SW480 (cell line): ENCODE measurements at regions not wholly inside any gene's neighbourhood (a gene's known extent, or its start where the extent isn't known, plus 50 kb on each side); places are given as distances from the start of the nearest gene placed in this dataset.

Experiments
- DNase-seq: peaks from one replicate; pipeline ENCODE4 v3.0.0-alpha.2; 2016; ENCODE audit warnings: low spot score

DNA sequence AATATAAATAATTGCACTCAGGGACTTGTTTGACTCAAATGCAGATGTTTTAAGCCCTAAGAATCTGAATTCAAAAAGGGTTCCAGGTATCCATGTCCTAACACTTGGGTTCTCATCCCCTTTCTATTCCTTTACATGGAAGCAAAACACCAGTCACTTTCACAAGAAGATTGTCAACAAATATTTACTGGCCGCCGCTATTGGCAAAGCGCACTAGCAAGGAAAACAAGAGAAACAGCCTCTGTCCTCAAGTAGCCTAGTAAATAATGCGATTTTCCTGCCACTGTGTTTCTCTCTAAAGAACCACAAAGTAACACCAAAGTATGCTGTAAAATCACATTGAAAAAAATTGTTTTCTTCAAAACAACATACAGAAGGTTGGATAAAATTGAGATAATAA lies 66.7 kb upstream of the EZH2 start:
- DNase-seq = no peak

DNA sequence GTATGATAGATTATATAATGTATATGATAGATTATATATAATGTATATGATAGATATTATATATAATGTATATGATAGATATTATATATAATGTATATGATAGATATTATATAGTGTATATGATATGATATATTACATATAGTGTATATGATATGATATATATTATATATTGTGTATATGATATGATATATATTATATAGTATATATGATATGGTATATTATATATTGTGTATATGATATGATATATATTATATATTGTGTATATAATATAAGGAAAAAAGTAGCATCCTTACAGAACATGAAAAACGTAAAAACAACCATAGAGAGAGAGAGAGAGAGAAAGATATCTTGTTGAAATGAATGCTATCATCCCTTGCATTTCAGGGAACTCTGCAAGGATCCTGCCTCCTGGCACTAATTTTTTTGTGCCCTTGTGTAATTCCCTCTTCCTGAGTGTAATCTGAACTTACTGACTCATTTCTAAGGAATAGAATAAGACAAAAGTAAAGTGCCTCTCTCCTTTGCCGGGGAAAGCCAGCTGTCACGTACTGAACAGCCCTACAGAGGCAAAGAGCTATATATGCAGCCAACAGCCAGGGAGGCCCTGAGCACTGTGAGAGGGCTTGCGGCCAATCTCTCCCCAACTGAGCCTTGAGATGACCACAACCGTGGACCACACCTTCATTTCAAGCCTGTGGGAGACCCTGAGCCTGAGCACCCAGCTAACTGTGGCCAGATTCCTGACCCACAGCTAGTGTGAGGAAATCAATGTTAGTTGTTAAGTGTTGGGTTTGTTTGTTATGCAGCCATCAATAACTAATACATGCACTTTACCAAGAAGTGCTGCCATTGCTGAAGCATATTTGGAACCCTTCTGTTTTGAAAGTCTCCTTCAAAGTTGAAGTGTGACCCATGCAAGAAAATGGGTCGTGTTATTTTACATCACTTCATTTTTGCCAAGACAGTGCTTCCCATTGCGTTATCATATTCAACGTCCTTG lies 61.1 kb upstream of the EZH2 start:
- no peak for DNase-seq

DNA sequence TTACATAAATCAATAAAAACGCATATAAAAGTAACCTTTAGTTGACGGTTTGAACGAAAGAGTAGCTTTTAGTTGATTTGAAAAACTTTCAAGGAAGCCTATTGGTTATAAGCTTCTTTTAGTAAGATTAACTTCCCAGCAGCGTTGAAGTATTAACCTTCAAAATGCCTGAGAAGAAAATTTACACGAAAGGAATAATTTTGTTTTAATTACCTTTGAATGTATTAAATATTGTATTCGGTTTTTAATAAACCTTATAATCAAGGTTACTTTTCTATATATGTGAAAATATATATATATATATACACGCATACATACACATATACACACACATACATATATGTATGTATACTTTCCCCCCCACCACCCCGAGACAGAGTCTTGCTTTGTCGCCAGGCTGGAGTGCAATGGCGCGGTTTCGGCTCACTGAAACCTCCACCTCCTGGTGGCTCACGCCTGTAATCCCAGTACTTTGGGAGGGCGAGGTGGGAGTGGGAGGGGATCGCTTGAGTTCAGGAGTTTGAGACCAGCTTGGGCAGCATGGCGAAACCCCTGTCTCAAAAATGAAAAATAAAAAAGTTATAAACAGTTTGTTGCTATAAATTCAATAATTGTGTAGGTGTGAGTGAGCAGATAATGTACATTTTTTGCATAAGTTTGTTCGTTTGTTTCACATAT lies 57.6 kb upstream of the EZH2 start:
- DNase-seq = peak; percentile 84

DNA sequence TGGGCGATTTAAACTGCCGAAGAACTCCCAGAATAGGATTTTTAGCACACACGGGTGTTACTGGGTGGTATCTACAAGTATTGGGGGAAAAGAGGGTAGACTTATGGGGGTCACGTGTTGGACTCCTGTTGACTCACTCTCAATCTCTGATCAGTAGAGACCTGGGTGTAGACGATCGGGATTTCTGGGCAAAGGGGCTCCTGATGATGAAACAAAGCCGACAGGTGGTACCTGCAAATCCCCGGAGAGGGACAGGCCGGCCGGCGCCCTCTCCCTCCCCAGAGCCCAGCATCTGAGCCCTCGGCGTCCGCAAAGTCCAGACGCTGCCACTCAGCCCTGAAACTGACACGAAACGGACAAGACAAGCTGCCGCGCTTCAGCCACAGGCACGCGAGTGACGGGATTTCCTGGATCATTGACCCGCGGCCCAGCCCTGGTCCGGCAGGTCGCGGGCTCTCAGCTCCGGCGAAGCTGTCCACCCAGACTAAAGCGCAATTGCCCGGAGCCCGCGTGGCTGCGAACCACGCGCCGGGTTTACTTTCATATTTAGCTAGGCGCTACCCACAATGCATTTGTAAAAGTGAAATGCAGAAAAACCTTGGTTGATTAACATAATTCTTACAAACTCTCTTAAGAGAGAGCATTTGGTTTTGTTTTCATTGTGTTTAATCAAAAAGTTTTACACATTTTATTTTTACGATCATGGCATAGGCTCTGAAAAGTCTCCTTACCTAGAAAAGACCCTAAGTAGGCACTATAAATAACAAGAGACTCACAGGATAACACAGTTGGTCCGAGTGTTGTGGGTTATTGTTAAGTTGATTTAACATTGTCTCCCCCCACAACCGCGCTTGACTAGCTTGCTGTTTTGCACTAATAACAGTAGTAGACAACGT lies 56.9 kb upstream of the EZH2 start:
- peak; percentile 92 for DNase-seq

DNA sequence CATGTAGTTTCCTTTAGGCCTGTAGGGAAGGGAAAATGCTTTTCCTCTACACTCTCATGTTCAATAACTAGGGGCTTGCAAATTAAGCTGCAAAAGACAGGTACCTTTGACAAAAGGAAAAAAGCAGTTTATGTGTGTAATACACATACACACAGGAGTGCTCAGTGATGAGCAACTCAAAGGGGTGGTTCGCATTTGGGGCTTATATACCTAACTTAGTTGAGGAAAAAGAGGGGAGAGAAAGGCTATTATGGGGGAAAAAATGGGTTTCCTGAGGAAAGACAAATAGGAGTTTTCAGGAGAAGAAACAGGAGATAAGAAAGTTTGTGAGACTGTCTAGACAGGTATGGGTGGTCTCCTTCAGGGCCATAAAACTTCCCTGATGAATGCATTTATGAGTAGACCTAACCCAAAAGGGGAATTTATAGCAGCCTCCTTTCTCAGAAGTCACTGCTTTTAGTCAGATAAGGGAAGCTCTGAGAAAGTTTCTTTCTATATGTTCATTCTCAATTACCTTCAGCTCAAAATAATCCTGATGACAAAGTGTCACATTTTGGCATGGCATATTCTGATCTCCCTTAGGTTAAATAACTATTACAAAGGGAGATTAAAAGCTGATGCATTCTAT lies 55.2 kb upstream of the EZH2 start:
- DNase-seq = no peak

DNA sequence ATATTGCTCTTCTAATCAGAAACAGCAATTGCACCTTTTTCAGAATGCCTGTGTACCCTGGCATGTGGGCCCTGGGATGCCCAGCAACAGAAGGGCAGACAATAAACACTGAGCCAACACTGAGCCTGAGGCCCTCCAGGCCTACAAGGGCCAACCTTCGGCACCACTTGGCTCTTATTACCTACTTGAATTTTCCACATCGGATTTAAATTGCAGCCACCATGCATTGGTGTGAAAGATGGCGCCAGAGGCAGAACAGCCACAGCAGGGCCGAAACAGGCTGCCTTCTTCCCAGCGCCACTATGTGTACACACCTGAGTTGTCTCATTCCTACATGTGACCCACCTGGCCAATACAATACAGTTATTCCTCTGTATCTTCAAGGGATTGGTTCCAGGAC lies 51.4 kb upstream of the EZH2 start:
- no peak for DNase-seq
